Lower lobe of right lung (tissue), 2 donors: ENCODE measurements at regions not wholly inside any gene's neighbourhood (a gene's known extent, or its start where the extent isn't known, plus 50 kb on each side); places are given as distances from the start of the nearest gene placed in this dataset.
"Not testable (repeated sequence)": the region's sequence is repeated elsewhere in the genome, so short reads cannot be mapped to it uniquely, and the experiment has no call there.

Experiments
- ATAC-seq, 2 donors: fragments of 200-7000 bp; cut with Tn5 transposase; one replicate each; pipeline ENCODE4 v1.9.1; 2020 to 2022; ENCODE audit warnings: mild to moderate bottlenecking in 2 of 2, moderate library complexity in 2 of 2
- DNase-seq: peaks from one replicate; pipeline ENCODE4 v3.0.0-alpha.2; 2020
- H3K27ac ChIP-seq: fragments of 200-600 bp; one replicate; pipeline ENCODE4 v1.8.0; 2022
- H3K27me3 ChIP-seq: fragments of 200-600 bp; one replicate; pipeline ENCODE4 v1.8.0; 2022; ENCODE audit warnings: low read depth
- H3K36me3 ChIP-seq: fragments of 200-600 bp; one replicate; pipeline ENCODE4 v1.8.0; 2022; ENCODE audit warnings: mild to moderate bottlenecking
- H3K4me1 ChIP-seq: fragments of 200-600 bp; one replicate; pipeline ENCODE4 v1.8.0; 2022
- H3K4me3 ChIP-seq: fragments of 200-600 bp; one replicate; pipeline ENCODE4 v1.8.0; 2022; ENCODE audit warnings: mild to moderate bottlenecking
- H3K9me3 ChIP-seq: fragments of 200-600 bp; one replicate; pipeline ENCODE4 v1.8.0; 2022
- intact Hi-C: fragments of 100-400 bp; cut with DNase I; formaldehyde crosslinking; loops from one replicate; pipeline ENCODE4 v1.11.0; 2022
- TF ChIP-seq, protein P1 (sequence below): fragments of 200-600 bp; IDR thresholded peaks from one replicate; pipeline ENCODE4 v1.8.0; 2022; ENCODE audit warnings: antibody characterized with exemption, mild to moderate bottlenecking
- donor health status: DM: no; HTN: yes; CAD: no; lungs with severe emphysema.

GRCh38 chrX:42290608-42291007 lies 367.3 kb upstream of the CASK start:
- Histone ChIP-seq H3K27ac (no peak overlapping the region), H3K9me3 (no peaks in the 10 kb centered on the region), H3K4me3 (no peak overlapping the region), H3K27me3 (no peaks in the 10 kb centered on the region), H3K4me1 (no peaks in the 10 kb centered on the region), H3K36me3 (no peaks in the 10 kb centered on the region)
- DNase-seq (no peak), ATAC-seq (no peak)
- TF ChIP-seq, protein P1, sequence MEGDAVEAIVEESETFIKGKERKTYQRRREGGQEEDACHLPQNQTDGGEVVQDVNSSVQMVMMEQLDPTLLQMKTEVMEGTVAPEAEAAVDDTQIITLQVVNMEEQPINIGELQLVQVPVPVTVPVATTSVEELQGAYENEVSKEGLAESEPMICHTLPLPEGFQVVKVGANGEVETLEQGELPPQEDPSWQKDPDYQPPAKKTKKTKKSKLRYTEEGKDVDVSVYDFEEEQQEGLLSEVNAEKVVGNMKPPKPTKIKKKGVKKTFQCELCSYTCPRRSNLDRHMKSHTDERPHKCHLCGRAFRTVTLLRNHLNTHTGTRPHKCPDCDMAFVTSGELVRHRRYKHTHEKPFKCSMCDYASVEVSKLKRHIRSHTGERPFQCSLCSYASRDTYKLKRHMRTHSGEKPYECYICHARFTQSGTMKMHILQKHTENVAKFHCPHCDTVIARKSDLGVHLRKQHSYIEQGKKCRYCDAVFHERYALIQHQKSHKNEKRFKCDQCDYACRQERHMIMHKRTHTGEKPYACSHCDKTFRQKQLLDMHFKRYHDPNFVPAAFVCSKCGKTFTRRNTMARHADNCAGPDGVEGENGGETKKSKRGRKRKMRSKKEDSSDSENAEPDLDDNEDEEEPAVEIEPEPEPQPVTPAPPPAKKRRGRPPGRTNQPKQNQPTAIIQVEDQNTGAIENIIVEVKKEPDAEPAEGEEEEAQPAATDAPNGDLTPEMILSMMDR = no peak
- intact Hi-C loops = no loop called here

GRCh38 chrX:42289492-42290385 lies 366.4 kb upstream of the CASK start:
- Histone ChIP-seq H3K4me1 (no peaks in the 10 kb centered on the region), H3K27me3 (no peaks in the 10 kb centered on the region), H3K4me3 (no peak overlapping the region), H3K36me3 (no peaks in the 10 kb centered on the region), H3K27ac (no peak overlapping the region), H3K9me3 (no peaks in the 10 kb centered on the region)
- TF ChIP-seq, protein P1 = no peak
- ATAC-seq (no peak), DNase-seq (no peak)
- intact Hi-C loops = no loop called here

GRCh38 chrX:42285681-42286080 lies 362.3 kb upstream of the CASK start:
- H3K4me1 ChIP-seq, H3K4me3 ChIP-seq, H3K9me3 ChIP-seq, ATAC-seq, H3K36me3 ChIP-seq, H3K27ac ChIP-seq, H3K27me3 ChIP-seq, intact Hi-C loops, DNase-seq: not testable (repeated sequence)

DNA sequence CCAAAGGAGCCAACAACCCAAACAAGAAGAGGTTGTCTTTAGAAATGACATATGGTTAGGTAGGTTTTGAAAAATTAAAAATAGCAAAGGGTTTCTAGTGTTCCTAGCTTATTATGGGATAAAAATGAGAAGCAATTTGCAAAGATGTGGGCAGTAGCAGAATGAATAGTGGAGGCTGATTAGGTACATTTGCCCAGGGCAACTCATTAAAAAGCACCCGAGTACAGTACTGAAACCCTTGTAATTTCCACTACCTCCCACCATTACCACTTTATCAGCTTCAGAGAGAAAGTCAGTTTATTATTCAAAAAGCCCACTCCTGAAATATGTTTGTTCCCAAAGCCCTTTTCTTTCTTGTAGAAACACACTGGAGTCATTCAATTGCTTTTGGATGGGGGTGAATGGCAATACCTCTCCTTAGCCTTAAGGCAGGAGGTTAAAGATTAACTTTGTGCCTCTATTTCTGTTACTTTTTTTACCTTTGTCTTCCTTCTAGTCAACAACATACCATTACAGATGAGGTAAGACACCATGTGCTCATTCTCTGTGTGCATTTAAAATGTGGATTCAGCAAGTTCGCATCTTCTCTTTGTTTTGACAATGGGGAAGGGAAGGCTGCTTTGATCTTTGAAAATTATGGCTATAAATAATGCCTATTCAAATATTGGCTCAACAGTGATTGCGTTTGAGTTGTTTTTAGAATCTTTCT lies 353.8 kb upstream of the CASK start:
- no peak overlapping the region for H3K27ac ChIP-seq
- no peaks in the 10 kb centered on the region for H3K4me1 ChIP-seq
- no peaks in the 10 kb centered on the region for H3K36me3 ChIP-seq
- no peaks in the 10 kb centered on the region for H3K27me3 ChIP-seq
- H3K9me3 ChIP-seq = no peaks in the 10 kb centered on the region
- ATAC-seq = no peak
- no peak for DNase-seq
- TF ChIP-seq, protein P1 = no peak
- H3K4me3 ChIP-seq = no peak overlapping the region
- intact Hi-C loops = no loop called here

DNA sequence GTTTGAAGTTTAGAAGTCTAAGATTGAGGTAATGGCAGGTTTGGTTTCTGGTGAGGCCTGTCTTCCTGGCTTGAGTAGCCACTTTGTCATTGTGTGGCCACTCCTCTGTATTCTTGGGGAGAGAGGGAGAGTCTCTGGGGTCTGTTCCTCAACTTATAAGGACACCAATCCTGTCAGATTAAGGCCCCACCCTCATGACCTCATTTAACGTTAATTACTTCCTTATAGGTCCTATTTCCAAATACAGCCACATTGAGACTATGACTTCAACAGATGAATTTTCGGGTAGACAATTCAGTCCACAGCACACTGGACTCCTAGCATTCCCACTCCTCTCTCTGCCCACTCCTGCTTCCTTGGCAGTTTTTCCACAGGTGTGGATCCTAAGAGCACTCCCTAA lies 350.8 kb upstream of the CASK start:
- TF ChIP-seq, protein P1 = no peak
- intact Hi-C loops = no loop called here
- Histone ChIP-seq H3K27me3 (no peaks in the 10 kb centered on the region), H3K4me3 (no peak overlapping the region), H3K36me3 (no peaks in the 10 kb centered on the region), H3K4me1 (no peaks in the 10 kb centered on the region), H3K9me3 (no peaks in the 10 kb centered on the region), H3K27ac (no peak overlapping the region)
- DNase-seq (no peak), ATAC-seq (no peak)

GRCh38 chrX:42273387-42273786 lies 350.0 kb upstream of the CASK start:
- ATAC-seq = no peak
- TF ChIP-seq, protein P1 = no peak

More at GRCh38 chrX:42273387-42273786, 350.0 kb upstream of the CASK start:
- Histone ChIP-seq H3K36me3 (no peaks in the 10 kb centered on the region), H3K27ac (no peak overlapping the region), H3K27me3 (no peaks in the 10 kb centered on the region), H3K4me3 (no peak overlapping the region), H3K4me1 (no peaks in the 10 kb centered on the region), H3K9me3 (no peaks in the 10 kb centered on the region)
- intact Hi-C loops = no loop called here
- no peak for DNase-seq
